ENCODE measurements at regions not wholly inside any gene's neighbourhood (a gene's known extent, or its start where the extent isn't known, plus 50 kb on each side); places are given as distances from the start of the nearest gene placed in this dataset.
"Not testable (repeated sequence)": the region's sequence is repeated elsewhere in the genome, so short reads cannot be mapped to it uniquely, and the experiment has no call there.

- no peak overlapping the region for H3K27ac Mint-ChIP-seq
- no peak overlapping the region for H3K4me3 Mint-ChIP-seq
- WGBS (ENCODE audit: insufficient coverage) = 75% methylated on average over 5 of the region's 5 CpGs
- Histone ChIP-seq H3K9me3 (ENCODE audit: control insufficient read depth, insufficient read depth, low read length) (no peaks in the 10 kb centered on the region), H3K4me1 (ENCODE audit: control insufficient read depth, insufficient read depth, low read length) (no peaks in the 10 kb centered on the region), H3K36me3 (ENCODE audit: control insufficient read depth, insufficient read depth, low read length) (no peaks in the 10 kb centered on the region), H3K27ac (ENCODE audit: low read length) (no peak overlapping the region), H3K4me3 (ENCODE audit: low read length) (no peak overlapping the region), H3K27me3 (ENCODE audit: control insufficient read depth, insufficient read depth, low read length) (no peaks in the 10 kb centered on the region)
- no peaks in the 10 kb centered on the region for H3K36me3 Mint-ChIP-seq
- TF ChIP-seq, protein P1, sequence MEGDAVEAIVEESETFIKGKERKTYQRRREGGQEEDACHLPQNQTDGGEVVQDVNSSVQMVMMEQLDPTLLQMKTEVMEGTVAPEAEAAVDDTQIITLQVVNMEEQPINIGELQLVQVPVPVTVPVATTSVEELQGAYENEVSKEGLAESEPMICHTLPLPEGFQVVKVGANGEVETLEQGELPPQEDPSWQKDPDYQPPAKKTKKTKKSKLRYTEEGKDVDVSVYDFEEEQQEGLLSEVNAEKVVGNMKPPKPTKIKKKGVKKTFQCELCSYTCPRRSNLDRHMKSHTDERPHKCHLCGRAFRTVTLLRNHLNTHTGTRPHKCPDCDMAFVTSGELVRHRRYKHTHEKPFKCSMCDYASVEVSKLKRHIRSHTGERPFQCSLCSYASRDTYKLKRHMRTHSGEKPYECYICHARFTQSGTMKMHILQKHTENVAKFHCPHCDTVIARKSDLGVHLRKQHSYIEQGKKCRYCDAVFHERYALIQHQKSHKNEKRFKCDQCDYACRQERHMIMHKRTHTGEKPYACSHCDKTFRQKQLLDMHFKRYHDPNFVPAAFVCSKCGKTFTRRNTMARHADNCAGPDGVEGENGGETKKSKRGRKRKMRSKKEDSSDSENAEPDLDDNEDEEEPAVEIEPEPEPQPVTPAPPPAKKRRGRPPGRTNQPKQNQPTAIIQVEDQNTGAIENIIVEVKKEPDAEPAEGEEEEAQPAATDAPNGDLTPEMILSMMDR (IDR thresholded peaks at IDR 0.05) = no peak
- no peak for DNase-seq
- no peak for ATAC-seq
- no peaks in the 10 kb centered on the region for H3K4me1 Mint-ChIP-seq
- H3K9me3 Mint-ChIP-seq = peaks cover 0 to 6% of the 10 kb centered on the region in 2 donors
- intact Hi-C loops (cut with micrococcal nuclease) = no loop called here
- peaks cover 0 to 3% of the 10 kb centered on the region in 2 donors for H3K27me3 Mint-ChIP-seq (ENCODE audit: low read depth in 2 of 2)
Observed at GRCh38 chr19:30287973-30288372, 84.2 kb upstream of the ZNF536 start.

GRCh38 chr19:30288911-30289310 lies 83.3 kb upstream of the ZNF536 start:
- H3K9me3 Mint-ChIP-seq = peaks cover 0 to 6% of the 10 kb centered on the region in 2 donors
- Histone ChIP-seq H3K27me3 (ENCODE audit: control insufficient read depth, insufficient read depth, low read length) (no peaks in the 10 kb centered on the region), H3K4me1 (ENCODE audit: control insufficient read depth, insufficient read depth, low read length) (no peaks in the 10 kb centered on the region), H3K36me3 (ENCODE audit: control insufficient read depth, insufficient read depth, low read length) (no peaks in the 10 kb centered on the region), H3K4me3 (ENCODE audit: low read length) (no peak overlapping the region), H3K9me3 (ENCODE audit: control insufficient read depth, insufficient read depth, low read length) (no peaks in the 10 kb centered on the region), H3K27ac (ENCODE audit: low read length) (no peak overlapping the region)
- peaks cover 0 to 3% of the 10 kb centered on the region in 2 donors for H3K27me3 Mint-ChIP-seq (ENCODE audit: low read depth in 2 of 2)
- H3K27ac Mint-ChIP-seq = no peak overlapping the region
- no peaks in the 10 kb centered on the region for H3K4me1 Mint-ChIP-seq
- ATAC-seq (no peak), DNase-seq (no peak)
- WGBS (ENCODE audit: insufficient coverage) = no CpG with 5 or more reads among the region's 3 CpGs
- TF ChIP-seq, protein P1 (IDR thresholded peaks at IDR 0.05) = no peak
- no peaks in the 10 kb centered on the region for H3K36me3 Mint-ChIP-seq
- no peak overlapping the region for H3K4me3 Mint-ChIP-seq
- intact Hi-C loops (cut with micrococcal nuclease) = no loop called here

- no peaks in the 10 kb centered on the region for H3K4me1 Mint-ChIP-seq
- H3K9me3 ChIP-seq (ENCODE audit: control insufficient read depth, insufficient read depth, low read length) = no peaks in the 10 kb centered on the region
- peaks cover 0 to 3% of the 10 kb centered on the region in 2 donors for H3K27me3 Mint-ChIP-seq (ENCODE audit: low read depth in 2 of 2)
- TF ChIP-seq, protein P1 (IDR thresholded peaks at IDR 0.05) = no peak
- WGBS (ENCODE audit: insufficient coverage) = 91% methylated on average over 9 of the region's 9 CpGs
- no peak for ATAC-seq
- H3K27me3 ChIP-seq (ENCODE audit: control insufficient read depth, insufficient read depth, low read length) = no peaks in the 10 kb centered on the region
- no peak for DNase-seq
- H3K4me1 ChIP-seq (ENCODE audit: control insufficient read depth, insufficient read depth, low read length) = no peaks in the 10 kb centered on the region
- intact Hi-C loops (cut with micrococcal nuclease) = no loop called here
- no peaks in the 10 kb centered on the region for H3K36me3 Mint-ChIP-seq
- no peak overlapping the region for H3K4me3 Mint-ChIP-seq
- H3K27ac ChIP-seq (ENCODE audit: low read length) = no peak overlapping the region
- no peak overlapping the region for H3K4me3 ChIP-seq (ENCODE audit: low read length)
- peaks cover 0 to 6% of the 10 kb centered on the region in 2 donors for H3K9me3 Mint-ChIP-seq
- no peaks in the 10 kb centered on the region for H3K36me3 ChIP-seq (ENCODE audit: control insufficient read depth, insufficient read depth, low read length)
- H3K27ac Mint-ChIP-seq = no peak overlapping the region
Observed at GRCh38 chr19:30289336-30289735, 82.8 kb upstream of the ZNF536 start.

DNA sequence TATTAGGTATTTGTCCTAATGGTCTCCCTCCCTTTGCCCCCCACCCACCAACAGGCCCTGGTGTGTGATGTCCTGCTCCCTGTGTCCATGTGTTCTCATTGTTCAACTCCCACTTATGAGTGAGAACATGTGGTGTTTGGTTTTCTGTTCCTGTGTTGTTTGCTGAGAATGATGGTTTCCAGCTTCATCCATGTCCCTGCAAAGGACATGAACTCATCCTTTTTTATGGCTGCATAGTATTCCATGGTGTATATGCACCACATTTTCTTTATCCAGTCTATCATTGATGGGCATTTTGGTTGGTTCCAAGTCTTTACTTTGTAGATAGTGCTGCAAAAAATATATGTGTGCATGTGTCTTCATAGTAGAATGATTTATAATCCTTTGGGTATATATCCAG lies 81.4 kb upstream of the ZNF536 start:
- H3K4me3 ChIP-seq (ENCODE audit: low read length); H3K27ac ChIP-seq (ENCODE audit: low read length); H3K36me3 ChIP-seq (ENCODE audit: control insufficient read depth, insufficient read depth, low read length); H3K4me1 Mint-ChIP-seq; H3K27me3 ChIP-seq (ENCODE audit: control insufficient read depth, insufficient read depth, low read length); ATAC-seq; DNase-seq; H3K36me3 Mint-ChIP-seq; intact Hi-C loops (cut with micrococcal nuclease); H3K27ac Mint-ChIP-seq; H3K27me3 Mint-ChIP-seq (ENCODE audit: low read depth in 2 of 2); H3K4me3 Mint-ChIP-seq; H3K9me3 Mint-ChIP-seq; H3K4me1 ChIP-seq (ENCODE audit: control insufficient read depth, insufficient read depth, low read length); H3K9me3 ChIP-seq (ENCODE audit: control insufficient read depth, insufficient read depth, low read length): not testable (repeated sequence)
